ENCODE measurements at regions not wholly inside any gene's neighbourhood (a gene's known extent, or its start where the extent isn't known, plus 50 kb on each side); places are given as distances from the start of the nearest gene placed in this dataset.

DNA sequence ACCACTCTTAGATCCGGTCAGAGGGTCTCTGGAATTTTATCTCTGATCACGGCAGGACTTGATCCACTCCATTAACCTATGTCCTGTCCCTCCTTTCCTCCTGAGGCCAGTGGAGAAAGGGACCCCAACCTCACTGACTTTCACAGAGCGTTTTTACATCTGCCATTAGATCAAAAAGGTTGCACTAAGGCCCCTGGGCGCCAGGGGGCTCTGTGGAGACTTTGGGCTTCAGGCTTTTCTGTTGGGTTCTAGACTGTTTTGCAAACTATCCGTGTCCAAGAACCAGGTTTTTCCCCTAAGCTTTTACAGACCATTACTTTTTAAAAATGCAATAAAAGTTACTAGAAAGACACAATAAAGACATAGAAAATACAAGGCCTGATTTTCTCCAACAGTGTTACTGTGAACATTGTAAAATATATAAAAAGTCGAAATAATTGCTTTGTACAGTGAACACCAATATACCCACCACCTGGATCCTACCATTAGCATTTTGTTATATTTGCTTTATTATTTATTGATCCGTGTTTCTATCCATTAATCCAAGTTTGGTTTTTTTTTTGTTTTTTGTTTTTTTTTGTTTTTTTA is 159.7 kb downstream of the POLR2M start:
- TF ChIP-seq, protein P1, sequence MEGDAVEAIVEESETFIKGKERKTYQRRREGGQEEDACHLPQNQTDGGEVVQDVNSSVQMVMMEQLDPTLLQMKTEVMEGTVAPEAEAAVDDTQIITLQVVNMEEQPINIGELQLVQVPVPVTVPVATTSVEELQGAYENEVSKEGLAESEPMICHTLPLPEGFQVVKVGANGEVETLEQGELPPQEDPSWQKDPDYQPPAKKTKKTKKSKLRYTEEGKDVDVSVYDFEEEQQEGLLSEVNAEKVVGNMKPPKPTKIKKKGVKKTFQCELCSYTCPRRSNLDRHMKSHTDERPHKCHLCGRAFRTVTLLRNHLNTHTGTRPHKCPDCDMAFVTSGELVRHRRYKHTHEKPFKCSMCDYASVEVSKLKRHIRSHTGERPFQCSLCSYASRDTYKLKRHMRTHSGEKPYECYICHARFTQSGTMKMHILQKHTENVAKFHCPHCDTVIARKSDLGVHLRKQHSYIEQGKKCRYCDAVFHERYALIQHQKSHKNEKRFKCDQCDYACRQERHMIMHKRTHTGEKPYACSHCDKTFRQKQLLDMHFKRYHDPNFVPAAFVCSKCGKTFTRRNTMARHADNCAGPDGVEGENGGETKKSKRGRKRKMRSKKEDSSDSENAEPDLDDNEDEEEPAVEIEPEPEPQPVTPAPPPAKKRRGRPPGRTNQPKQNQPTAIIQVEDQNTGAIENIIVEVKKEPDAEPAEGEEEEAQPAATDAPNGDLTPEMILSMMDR (IDR thresholded peaks at IDR 0.05) = peak; percentile 64 to 85 (median 80)
- no peak for TF ChIP-seq POLR2A (IDR thresholded peaks at IDR 0.05)

Measured in heart left ventricle (tissue), 13 donors.